ENCODE measurements at regions not wholly inside any gene's neighbourhood (a gene's known extent, or its start where the extent isn't known, plus 50 kb on each side); places are given as distances from the start of the nearest gene placed in this dataset.
"Not testable (repeated sequence)": the region's sequence is repeated elsewhere in the genome, so short reads cannot be mapped to it uniquely, and the experiment has no call there.

- not testable (repeated sequence) for TF ChIP-seq ZNF274 (IDR thresholded peaks at IDR 0.05; ENCODE audit: low read depth, low read length); YY1 (IDR thresholded peaks at IDR 0.05; ENCODE audit: insufficient read depth, insufficient read length); SUZ12 (IDR thresholded peaks at IDR 0.05; ENCODE audit: extremely low read depth, insufficient read depth, insufficient read length)
Observed at GRCh38 chr2:134061066-134061465, 192.8 kb upstream of the MGAT5 start.
